ENCODE measurements at regions not wholly inside any gene's neighbourhood (a gene's known extent, or its start where the extent isn't known, plus 50 kb on each side); places are given as distances from the start of the nearest gene placed in this dataset.
A peak's percentile ranks its signal among the peaks of the same experiment; 100 is the strongest.
"Not testable (repeated sequence)": the region's sequence is repeated elsewhere in the genome, so short reads cannot be mapped to it uniquely, and the experiment has no call there.

GRCh38 chr5:18999478-18999877 is 988.5 kb downstream of the CDH18 start:
- FAIRE-seq = no peak
- DNase-seq (ENCODE audit: low spot score) = no peak

DNA sequence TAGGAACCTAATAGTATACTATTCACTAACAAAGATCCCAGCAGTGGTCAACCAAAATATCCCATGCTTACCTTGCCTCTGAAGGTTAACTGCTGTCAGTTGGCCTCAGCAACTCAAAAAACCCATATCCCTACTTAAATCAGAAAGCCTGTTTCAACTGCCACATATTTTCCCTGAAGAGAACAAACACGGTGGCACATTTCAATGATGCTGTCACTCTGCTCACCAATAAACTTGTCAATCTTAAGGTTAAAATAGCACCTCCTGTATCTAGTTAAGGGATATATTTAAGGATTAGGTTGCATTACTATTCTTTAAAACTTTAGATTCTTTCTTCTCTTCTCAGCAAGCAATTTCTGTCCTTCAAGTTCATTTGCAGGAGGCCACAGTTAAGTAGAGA is 986.9 kb downstream of the CDH18 start:
- DNase-seq (ENCODE audit: low spot score) = no peak
- FAIRE-seq = no peak

DNA sequence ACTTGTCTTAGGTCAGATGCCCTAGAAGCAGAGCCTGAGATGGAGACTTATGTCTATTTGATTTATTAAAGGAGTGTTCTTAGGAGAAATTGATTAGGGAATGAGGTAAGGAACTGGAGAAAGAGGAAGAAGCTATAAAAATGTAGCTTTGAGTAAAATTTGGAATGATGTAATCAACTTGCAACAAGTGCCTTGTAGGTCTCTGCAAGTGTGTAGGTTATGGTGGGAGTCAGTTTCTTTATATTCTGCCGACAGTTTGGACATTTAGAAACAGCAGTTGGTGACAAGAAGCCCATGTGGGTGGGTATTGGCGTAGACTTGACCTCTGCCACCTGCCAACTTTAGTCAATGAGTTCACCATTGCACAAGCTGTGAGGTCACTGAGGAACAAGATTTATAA is 986.5 kb downstream of the CDH18 start:
- DNase-seq (ENCODE audit: low spot score) (no peak), FAIRE-seq (no peak)

GRCh38 chr5:19002111-19002510 is 985.9 kb downstream of the CDH18 start:
- DNase-seq (ENCODE audit: low spot score) (no peak), FAIRE-seq (no peak)

DNA sequence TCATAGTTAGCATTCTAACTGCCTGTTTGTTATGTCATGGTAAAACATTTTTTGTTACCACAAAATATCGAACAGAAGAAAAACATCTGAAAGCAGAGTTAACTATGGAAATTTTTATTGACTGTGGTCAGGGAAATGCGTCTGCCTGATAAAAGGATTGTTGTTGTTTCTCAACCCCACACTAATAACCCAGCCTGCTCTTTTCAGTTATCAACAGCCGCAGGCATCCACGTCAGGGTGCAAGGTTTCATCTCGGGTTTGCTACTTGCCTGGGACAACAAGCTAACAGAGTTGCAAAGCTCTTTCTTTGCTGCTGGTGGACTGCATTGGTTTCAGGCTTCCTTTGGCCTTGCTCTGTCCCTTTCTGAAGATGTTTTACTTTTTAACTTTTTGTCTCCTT is 969.2 kb downstream of the CDH18 start:
- FAIRE-seq (no peak), DNase-seq (ENCODE audit: low spot score) (peak; percentile 20)

DNA sequence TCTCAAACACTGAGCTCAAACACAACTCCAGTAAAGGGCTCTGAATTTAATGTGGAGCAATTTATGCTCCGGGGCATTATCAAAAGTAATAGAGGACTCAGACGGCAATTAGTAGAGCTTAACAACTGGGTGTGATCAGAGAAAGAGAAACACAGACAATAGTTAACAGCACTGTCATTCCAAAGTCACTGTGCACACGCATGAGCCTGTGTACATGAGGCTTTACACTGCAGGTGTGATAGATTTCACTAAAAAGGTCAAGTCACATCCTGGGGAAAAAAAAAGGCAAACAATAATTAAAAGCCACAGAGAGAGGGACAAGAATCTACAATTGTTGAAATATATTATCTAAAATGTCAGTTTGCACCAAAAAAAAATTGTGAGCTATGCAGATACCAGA is 956.5 kb downstream of the CDH18 start:
- FAIRE-seq = no peak
- no peak for DNase-seq (ENCODE audit: low spot score)

DNA sequence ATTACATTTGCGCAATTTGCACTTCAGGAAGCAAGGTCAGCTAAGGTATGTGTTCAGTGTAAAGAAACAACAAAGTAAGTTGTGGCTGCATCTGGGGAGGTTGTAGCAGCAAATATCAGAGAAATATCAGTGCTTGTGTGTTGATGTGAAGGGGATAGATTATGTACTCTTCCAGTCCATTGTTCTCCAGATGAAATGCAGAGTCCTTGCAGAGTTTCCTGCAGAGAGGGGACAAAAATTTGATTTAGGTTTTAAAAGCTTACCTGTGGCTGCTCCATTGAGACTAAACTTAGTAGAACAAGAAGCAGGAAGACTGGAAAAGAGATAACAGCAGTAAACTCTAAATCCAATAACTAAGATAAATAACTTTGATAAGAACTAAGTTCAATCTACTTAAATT is 952.2 kb downstream of the CDH18 start:
- FAIRE-seq (no peak), DNase-seq (ENCODE audit: low spot score) (no peak)

DNA sequence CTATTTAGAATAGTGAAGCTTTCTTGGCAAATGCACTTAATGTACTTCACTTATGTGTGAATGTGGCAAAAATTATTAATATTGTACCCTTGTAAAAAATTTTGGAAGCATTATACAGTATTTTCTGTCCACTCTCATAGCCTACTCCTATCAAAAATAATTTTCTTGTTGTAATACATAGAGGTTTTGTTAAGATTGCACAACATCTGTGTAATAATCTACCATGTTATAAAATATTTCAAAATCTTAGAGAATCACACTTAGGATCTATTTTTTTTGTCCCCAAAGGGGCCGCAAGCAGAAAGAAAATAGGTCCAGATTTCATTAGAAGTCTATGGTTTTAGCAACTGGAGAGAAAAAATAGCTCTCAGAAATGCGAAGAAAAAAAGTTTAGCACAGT is 945.9 kb downstream of the CDH18 start:
- DNase-seq (ENCODE audit: low spot score) = no peak
- FAIRE-seq = no peak

DNA sequence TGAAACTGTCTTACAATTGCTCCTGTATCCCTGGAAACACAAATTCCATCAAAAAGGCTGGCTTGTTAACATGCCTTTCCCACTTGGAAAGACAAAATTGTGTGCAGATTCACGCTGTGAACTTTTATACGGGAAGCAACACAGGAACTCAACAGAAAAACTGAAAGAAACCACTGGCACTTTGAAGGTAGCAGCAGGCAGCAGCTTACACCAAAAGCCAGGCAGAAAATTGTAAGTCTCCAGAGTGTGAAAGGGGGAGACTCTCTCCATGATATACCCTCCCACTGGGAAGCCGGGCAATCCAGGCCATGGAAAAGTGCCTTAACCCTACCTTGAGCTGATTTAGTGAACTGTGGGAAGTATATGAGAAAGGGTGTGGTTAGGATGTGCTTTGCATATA is 943.7 kb downstream of the CDH18 start:
- DNase-seq (ENCODE audit: low spot score) (no peak), FAIRE-seq (no peak)

- no peak for DNase-seq (ENCODE audit: low spot score)
- no peak for FAIRE-seq
Observed at GRCh38 chr5:19044931-19045695, 942.9 kb downstream of the CDH18 start.

- FAIRE-seq (no peak), DNase-seq (ENCODE audit: low spot score) (no peak)
Observed at GRCh38 chr5:19047277-19047676, 940.7 kb downstream of the CDH18 start.

- DNase-seq (ENCODE audit: low spot score) (no peak), FAIRE-seq (no peak)
Observed at GRCh38 chr5:19048726-19049125, 939.3 kb downstream of the CDH18 start.

GRCh38 chr5:19058216-19058615 is 929.8 kb downstream of the CDH18 start:
- no peak for FAIRE-seq
- no peak for DNase-seq (ENCODE audit: low spot score)

- DNase-seq (ENCODE audit: low spot score) (no peak), FAIRE-seq (no peak)
Observed at GRCh38 chr5:19064094-19064493, 923.9 kb downstream of the CDH18 start.

- no peak for FAIRE-seq
- DNase-seq (ENCODE audit: low spot score) = no peak
Observed at GRCh38 chr5:19067741-19068140, 920.3 kb downstream of the CDH18 start.

DNA sequence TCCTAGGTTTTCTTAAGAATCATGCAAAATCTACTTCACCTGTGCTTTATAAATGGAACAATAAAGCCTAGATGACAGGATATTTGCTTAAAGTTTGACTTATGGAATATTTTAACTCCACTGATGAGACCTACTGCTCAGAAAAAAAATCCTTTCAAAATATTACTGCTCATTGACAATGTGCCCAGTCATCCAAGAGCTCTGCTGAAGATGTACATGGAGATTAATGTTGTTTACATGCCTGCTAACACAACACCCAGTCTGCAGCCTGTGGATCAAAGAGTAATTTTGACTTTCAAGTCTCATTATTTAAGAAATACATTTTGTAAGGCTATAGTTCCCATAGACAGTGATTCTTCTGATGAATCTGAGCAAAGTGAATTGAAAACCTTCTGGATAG is 889.6 kb downstream of the CDH18 start:
- no peak for DNase-seq (ENCODE audit: low spot score)
- FAIRE-seq = no peak

GRCh38 chr5:19099195-19099594 is 888.8 kb downstream of the CDH18 start:
- FAIRE-seq = no peak
- no peak for DNase-seq (ENCODE audit: low spot score)

DNA sequence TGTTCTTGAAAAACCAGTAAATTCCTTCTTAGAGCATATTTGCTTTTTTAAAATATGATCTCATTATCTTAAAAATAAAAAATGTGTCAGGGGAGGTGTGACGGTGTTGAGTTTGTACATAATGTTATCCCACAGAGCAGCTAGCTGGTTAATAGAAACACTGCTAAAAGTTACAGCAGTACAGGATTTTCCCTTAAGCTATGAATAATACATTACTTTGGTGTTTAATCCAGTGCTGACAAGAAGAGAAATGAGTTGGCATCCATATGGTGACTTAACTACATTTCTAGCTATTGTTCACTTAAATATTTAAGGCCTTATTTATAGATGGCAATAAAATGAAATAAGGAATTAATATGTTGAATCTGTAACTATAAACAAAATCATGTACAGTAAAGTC is 883.1 kb downstream of the CDH18 start:
- FAIRE-seq (no peak), DNase-seq (ENCODE audit: low spot score) (no peak)

DNA sequence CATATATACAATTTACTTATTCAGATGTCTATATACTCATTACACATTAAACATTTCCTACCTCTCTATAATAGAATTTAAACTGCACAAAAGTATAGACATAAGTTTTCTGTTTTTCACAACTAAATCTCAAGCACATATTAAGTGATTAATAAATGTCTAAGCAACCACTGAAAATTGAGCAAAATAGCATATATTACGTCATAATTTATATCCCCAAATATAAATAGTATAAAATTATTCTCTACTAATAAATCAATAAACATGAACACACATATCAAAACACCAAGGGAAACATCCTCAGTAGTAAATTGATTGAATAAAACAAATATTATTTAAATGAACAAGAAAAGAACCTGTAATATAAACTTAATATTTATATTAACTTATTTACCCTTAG is 865.1 kb downstream of the CDH18 start:
- FAIRE-seq = no peak

DNA sequence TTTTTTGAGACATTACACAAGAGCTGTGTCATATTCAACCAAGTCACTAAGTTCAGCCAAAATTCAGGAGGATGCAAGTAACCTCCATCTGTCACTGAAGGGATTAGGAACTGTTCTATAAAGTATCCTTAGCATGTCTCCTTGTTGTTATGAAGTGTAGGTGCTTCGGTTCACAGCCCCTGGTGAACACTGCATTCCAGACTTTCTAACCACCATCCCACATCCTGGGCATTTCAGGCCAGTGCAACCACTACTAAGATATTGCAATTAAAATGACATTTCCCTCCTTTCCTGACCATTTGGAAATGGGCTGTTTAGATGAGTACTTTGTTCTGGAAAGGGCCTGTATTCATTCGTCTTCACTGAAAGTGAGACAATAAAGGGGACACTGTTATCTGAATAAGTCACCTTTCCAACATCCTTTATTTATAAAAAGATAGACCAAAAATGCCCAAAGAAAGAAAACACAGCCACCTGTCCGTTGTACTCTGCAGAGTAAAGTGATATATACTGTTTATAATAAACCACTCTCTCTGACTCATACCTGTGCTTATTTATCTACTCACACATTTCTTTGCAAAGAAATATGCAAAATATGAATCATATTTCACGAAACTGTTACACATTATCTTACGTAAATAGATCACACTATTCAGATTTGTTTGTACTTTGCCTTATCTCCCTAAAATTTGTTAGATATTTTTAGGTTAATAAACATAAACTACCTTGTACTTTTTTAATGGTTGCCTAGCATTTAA is 861.9 kb downstream of the CDH18 start:
- DNase-seq (ENCODE audit: low spot score) = peak; percentile 24
- FAIRE-seq = peak; percentile 37

More for the DNA sequence above, 865.1 kb downstream of the CDH18 start:
- no peak for DNase-seq (ENCODE audit: low spot score)

- peak; percentile 81 for FAIRE-seq
- no peak for DNase-seq (ENCODE audit: low spot score)
Observed at GRCh38 chr5:19140276-19140675, 847.7 kb downstream of the CDH18 start.

DNA sequence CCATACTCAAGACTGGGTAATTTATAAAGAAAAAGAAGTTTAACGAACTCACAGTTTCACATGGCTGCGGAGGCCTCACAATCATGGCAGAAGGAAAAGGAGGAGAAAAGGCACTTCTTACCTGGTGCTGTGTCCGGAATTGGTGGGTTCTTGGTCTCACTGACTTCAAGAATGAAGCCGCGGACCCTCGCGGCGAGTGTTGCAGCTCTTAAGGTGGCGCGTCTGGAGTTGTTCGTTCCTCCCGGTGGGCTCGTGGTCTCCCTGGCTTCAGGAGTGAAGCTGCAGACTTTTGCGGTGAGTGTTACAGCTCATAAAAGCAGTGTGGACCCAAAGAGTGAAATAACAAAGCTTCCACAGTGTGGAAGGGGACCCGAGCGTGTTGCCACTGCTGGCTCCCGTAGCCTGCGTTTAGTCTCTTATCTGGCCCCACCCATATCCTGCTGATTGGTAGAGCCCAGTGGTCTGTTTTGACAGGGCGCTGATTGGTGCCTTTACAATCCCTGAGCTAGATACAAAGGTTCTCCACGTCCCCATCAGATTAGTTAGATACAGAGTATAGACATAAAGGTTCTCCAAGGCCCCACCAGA is 846.0 kb downstream of the CDH18 start:
- FAIRE-seq; DNase-seq (ENCODE audit: low spot score): not testable (repeated sequence)
